Vagina (tissue), 2 donors: ENCODE measurements at regions not wholly inside any gene's neighbourhood (a gene's known extent, or its start where the extent isn't known, plus 50 kb on each side); places are given as distances from the start of the nearest gene placed in this dataset.

Source experiments
- POLR2A ChIP-seq, 2 donors: fragments of 450-650 bp; IDR thresholded peaks; one replicate each; pipeline ENCODE4 v1.6.1; 2017; ENCODE audit warnings: antibody characterized with exemption in 2 of 2, mild to moderate bottlenecking in 2 of 2, moderate library complexity in 2 of 2
- TF ChIP-seq, protein P1 (sequence below), 3 experiments: fragments of 450-650 bp in 2 of 3; fragments of 200-600 bp in 1 of 3; sonication (generic) in 1 of 3; IDR thresholded peaks; one replicate each; pipeline ENCODE4 v1.5.1; 2017 to 2019; ENCODE audit warnings: antibody characterized with exemption in 3 of 3, mild to moderate bottlenecking in 2 of 3, moderate library complexity in 2 of 3

GRCh38 chr2:116917196-116917595 lies 897.3 kb upstream of the DDX18 start:
- TF ChIP-seq, protein P1, sequence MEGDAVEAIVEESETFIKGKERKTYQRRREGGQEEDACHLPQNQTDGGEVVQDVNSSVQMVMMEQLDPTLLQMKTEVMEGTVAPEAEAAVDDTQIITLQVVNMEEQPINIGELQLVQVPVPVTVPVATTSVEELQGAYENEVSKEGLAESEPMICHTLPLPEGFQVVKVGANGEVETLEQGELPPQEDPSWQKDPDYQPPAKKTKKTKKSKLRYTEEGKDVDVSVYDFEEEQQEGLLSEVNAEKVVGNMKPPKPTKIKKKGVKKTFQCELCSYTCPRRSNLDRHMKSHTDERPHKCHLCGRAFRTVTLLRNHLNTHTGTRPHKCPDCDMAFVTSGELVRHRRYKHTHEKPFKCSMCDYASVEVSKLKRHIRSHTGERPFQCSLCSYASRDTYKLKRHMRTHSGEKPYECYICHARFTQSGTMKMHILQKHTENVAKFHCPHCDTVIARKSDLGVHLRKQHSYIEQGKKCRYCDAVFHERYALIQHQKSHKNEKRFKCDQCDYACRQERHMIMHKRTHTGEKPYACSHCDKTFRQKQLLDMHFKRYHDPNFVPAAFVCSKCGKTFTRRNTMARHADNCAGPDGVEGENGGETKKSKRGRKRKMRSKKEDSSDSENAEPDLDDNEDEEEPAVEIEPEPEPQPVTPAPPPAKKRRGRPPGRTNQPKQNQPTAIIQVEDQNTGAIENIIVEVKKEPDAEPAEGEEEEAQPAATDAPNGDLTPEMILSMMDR (IDR thresholded peaks at IDR 0.05) = no peak
- no peak for TF ChIP-seq POLR2A (IDR thresholded peaks at IDR 0.05)
